Neural crest cell (in vitro differentiated cells): ENCODE measurements at regions not wholly inside any gene's neighbourhood (a gene's known extent, or its start where the extent isn't known, plus 50 kb on each side); places are given as distances from the start of the nearest gene placed in this dataset.

Experiments used
- DNase-seq: peaks from one replicate; pipeline ENCODE4 v3.0.0; 2021; ENCODE audit warnings: low read depth, mixed read lengths, low spot score
- H3K27ac Mint-ChIP-seq: one replicate; pipeline ENCODE4 v1.8.0; 2021; ENCODE audit warnings: mild to moderate bottlenecking, mixed read lengths; ENCODE audit not compliant: unreplicated experiment
- H3K27me3 Mint-ChIP-seq: 2 replicates; pipeline ENCODE4 v1.8.0; 2021; ENCODE audit warnings: low read depth, mild to moderate bottlenecking, mixed read lengths
- H3K36me3 Mint-ChIP-seq: 2 replicates; pipeline ENCODE4 v1.8.0; 2021; ENCODE audit warnings: low read depth, mild to moderate bottlenecking, mixed read lengths
- H3K4me1 Mint-ChIP-seq: 2 replicates; pipeline ENCODE4 v1.8.0; 2021; ENCODE audit warnings: mixed read lengths
- H3K4me3 Mint-ChIP-seq: one replicate; pipeline ENCODE4 v1.8.0; 2021; ENCODE audit warnings: mild to moderate bottlenecking, mixed read lengths
- H3K9me3 Mint-ChIP-seq: 2 replicates; pipeline ENCODE4 v1.8.0; 2021; ENCODE audit warnings: mixed read lengths
- TF ChIP-seq, protein P1 (sequence below): fragments of 200-600 bp; sonication (generic); conservative IDR thresholded peaks from 2 replicates; pipeline ENCODE4 v1.5.0; 2021; ENCODE audit warnings: antibody characterized with exemption, mild to moderate bottlenecking

DNA sequence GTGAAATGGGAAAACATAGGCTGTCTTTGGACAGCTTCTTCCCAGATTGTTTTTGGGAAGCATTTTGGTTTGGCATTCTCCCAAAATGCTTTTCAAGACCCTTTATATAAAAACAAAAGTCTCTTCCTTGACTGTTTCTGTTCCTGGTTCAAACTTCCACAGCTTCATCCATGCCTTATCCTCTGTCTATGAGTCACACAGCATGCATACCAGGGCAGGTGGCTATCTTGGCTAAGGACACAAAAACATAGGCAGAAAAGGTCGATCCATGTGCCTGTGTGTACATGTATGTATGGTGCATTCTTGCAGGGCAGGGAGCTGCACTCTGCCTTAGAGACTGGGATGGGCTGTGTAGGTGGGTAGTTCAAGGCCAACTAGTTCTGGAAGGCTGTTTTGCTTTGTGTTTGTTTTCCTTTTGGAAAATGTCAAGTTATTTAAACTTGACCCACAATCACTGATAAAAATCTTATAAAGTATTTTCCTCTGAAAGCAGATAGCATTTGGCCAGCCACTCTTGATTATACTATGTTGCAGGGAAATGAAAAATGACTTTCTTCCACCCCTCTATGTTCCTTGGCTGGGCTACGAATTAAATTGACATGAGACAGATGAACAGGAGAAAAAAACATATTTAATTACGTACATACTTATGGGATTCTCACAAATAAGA is 437.0 kb downstream of the SIPA1L2 start:
- DNase-seq: no peak
- Mint-ChIP-seq H3K4me3 (no peak overlapping the region), H3K27me3 (no peaks in the 10 kb centered on the region), H3K9me3 (peaks cover 6% of the 10 kb centered on the region), H3K36me3 (no peaks in the 10 kb centered on the region), H3K4me1 (no peaks in the 10 kb centered on the region), H3K27ac (no peak overlapping the region)
- TF ChIP-seq, protein P1, sequence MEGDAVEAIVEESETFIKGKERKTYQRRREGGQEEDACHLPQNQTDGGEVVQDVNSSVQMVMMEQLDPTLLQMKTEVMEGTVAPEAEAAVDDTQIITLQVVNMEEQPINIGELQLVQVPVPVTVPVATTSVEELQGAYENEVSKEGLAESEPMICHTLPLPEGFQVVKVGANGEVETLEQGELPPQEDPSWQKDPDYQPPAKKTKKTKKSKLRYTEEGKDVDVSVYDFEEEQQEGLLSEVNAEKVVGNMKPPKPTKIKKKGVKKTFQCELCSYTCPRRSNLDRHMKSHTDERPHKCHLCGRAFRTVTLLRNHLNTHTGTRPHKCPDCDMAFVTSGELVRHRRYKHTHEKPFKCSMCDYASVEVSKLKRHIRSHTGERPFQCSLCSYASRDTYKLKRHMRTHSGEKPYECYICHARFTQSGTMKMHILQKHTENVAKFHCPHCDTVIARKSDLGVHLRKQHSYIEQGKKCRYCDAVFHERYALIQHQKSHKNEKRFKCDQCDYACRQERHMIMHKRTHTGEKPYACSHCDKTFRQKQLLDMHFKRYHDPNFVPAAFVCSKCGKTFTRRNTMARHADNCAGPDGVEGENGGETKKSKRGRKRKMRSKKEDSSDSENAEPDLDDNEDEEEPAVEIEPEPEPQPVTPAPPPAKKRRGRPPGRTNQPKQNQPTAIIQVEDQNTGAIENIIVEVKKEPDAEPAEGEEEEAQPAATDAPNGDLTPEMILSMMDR: no peak

DNA sequence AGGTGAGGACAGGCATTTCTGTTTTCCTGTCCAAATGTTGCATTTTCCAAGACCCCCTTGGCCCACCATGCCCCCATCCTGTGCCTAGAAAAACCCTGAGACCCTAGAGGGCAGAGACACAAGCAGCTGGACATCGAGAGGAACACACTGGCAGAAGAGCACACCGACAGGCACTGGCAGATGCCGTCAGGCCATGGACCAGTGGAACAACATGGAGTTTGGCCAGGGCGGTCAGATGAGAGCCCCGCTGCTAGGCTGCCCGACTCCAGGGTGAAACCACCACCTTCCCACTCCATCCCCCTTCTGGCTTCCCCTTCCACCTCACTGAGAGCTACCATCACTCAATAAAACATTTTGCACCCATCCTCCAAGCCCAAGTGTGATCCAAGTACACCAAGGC is 438.4 kb downstream of the SIPA1L2 start:
- DNase-seq: no peak
- H3K4me1 Mint-ChIP-seq: no peaks in the 10 kb centered on the region
- no peaks in the 10 kb centered on the region for H3K27me3 Mint-ChIP-seq
- H3K4me3 Mint-ChIP-seq: no peak overlapping the region
- TF ChIP-seq, protein P1: no peak
- peaks cover 6% of the 10 kb centered on the region for H3K9me3 Mint-ChIP-seq
- no peak overlapping the region for H3K27ac Mint-ChIP-seq
- no peaks in the 10 kb centered on the region for H3K36me3 Mint-ChIP-seq

DNA sequence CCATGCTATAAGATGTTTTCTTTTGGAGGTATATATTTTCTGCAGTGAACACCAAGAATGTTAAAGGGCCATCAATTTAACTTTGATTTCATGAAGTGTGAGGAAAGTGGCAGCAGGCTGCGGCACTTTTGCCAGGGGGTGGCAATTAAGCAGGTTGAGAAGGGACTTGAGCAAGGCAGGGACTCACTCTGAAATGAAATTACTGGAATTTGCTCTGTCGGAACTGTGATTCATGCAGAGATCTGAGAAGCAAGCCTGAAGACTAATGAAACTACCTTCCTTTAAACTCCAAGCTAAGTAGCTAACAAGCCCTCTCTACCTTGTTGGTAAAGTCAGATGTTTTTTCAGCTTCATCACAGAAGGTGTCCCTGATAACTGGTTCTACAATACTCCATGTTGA is 441.6 kb downstream of the SIPA1L2 start:
- Mint-ChIP-seq H3K9me3 (peaks cover 3% of the 10 kb centered on the region), H3K27ac (no peak overlapping the region), H3K4me1 (no peaks in the 10 kb centered on the region), H3K27me3 (no peaks in the 10 kb centered on the region), H3K36me3 (no peaks in the 10 kb centered on the region), H3K4me3 (no peak overlapping the region)
- TF ChIP-seq, protein P1: no peak
- DNase-seq: no peak

DNA sequence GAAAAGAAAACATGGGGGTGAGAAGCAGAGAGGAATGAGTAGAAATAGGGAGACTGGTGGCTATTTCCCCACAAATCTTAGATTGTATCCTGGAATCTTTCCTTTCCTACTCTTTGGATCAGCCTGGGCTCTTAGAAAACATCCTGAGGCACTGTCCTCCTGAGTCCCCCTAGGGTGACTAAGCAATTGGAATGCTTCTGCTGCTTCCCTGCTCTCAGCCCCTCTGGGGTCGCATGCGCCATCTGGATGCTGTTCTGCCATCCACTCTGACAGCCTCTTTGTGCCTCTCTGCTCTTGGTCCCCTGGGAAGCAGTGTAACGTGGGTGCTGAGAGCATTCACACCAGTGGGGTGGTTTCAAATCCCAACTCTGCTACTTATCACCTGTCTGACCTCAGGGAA is 443.0 kb downstream of the SIPA1L2 start:
- no peak overlapping the region for H3K27ac Mint-ChIP-seq
- no peak overlapping the region for H3K4me3 Mint-ChIP-seq
- TF ChIP-seq, protein P1: no peak
- no peaks in the 10 kb centered on the region for H3K4me1 Mint-ChIP-seq
- H3K27me3 Mint-ChIP-seq: no peaks in the 10 kb centered on the region
- no peaks in the 10 kb centered on the region for H3K9me3 Mint-ChIP-seq
- H3K36me3 Mint-ChIP-seq: no peaks in the 10 kb centered on the region
- no peak for DNase-seq

DNA sequence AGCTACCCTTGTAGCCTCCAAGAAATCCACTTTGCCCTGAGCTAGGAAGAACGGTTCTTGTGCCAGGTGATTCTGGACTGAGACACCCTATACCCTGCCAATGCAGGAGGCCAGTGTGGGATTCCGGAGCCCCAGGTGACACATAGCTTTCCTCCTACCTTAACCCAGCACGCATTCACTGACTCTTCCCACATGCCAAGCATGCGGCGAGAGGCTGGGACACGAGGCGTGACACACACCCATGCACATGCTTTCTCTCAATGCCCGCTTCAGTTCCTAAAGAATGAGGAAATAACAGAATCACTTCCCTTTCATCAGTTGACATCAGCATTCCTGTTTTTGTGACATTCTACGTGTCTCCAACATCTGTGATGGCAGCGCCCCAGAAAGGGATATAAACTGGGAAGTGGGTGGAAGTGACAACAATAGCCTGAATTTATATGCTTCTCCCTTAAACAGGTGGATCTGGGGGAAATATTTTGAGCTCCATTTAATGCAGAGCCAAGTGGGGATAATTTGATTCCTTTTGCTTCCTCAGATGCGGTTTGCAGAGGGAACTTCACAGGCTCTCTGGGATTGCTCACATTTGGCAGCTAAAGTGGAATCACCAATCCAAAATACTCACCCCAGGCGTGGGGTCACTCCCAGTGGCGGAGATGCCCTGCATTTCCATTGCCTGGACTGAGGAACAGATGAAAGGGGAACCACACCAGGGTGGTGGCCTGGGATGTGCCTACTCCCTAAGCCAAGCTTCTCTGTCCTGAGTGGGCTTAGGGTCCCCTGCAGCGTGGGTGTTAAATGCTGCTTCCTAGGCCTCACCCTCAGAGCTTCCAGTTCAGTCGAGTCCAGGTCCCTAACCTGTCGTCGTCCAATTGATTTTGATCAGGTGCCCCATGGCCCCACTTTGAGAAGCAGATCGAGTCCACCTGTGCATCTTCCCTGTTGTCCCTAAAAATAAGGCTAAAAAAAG is 445.1 kb downstream of the SIPA1L2 start:
- no peaks in the 10 kb centered on the region for H3K9me3 Mint-ChIP-seq
- TF ChIP-seq, protein P1: no peak
- DNase-seq: no peak
- H3K27ac Mint-ChIP-seq: peak overlapping the region; percentile 77
- no peaks in the 10 kb centered on the region for H3K27me3 Mint-ChIP-seq
- H3K4me1 Mint-ChIP-seq: peaks cover 10% of the 10 kb centered on the region
- H3K4me3 Mint-ChIP-seq: no peak overlapping the region
- H3K36me3 Mint-ChIP-seq: no peaks in the 10 kb centered on the region
